ENCODE measurements at regions not wholly inside any gene's neighbourhood (a gene's known extent, or its start where the extent isn't known, plus 50 kb on each side); places are given as distances from the start of the nearest gene placed in this dataset.

DNA sequence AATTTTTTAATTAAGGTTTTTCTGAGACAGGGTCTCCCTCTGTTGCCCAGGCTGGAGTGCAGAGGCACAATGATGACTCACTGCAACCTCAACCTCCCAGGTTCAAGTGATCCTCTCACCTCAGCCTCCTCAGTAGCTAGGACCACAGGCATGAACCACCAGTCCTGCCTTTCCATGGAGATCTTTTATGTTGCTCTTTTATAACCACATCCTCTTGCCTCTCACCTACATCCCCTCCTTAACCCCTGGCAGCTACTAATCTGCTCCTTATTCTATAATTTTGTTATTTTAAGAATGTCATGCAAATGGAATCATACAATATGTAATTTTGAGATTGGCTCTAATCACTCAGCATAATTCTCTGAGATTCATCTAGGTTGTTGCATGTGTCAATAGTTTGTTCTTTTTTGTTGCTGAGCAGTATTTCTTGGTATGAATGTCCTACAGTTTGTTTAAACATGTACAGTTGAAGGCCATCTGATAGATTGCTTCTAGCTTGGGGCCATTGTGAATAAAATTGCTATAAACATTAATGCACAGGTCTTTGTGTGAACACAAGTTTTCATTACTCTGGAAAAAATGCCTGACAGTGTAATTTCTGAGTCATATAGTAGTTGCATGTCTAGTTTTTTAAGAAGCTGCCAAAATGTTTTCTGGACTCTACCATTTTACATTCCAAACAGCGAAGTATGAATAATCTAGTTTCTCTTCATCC is 249.2 kb upstream of the AMIGO2 start:
- TF ChIP-seq, protein P1, sequence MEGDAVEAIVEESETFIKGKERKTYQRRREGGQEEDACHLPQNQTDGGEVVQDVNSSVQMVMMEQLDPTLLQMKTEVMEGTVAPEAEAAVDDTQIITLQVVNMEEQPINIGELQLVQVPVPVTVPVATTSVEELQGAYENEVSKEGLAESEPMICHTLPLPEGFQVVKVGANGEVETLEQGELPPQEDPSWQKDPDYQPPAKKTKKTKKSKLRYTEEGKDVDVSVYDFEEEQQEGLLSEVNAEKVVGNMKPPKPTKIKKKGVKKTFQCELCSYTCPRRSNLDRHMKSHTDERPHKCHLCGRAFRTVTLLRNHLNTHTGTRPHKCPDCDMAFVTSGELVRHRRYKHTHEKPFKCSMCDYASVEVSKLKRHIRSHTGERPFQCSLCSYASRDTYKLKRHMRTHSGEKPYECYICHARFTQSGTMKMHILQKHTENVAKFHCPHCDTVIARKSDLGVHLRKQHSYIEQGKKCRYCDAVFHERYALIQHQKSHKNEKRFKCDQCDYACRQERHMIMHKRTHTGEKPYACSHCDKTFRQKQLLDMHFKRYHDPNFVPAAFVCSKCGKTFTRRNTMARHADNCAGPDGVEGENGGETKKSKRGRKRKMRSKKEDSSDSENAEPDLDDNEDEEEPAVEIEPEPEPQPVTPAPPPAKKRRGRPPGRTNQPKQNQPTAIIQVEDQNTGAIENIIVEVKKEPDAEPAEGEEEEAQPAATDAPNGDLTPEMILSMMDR (IDR thresholded peaks at IDR 0.05; ENCODE audit: insufficient read depth, low read length, missing control alignments) = no peak
- no peak overlapping the region for H3K4me3 ChIP-seq (ENCODE audit: low read depth, low read length)
- POLR2A ChIA-PET = no interaction called here
- DNase-seq (ENCODE audit: low read depth, low spot score) = peak; percentile 41
- CTCF ChIA-PET = no interaction called here

DNA sequence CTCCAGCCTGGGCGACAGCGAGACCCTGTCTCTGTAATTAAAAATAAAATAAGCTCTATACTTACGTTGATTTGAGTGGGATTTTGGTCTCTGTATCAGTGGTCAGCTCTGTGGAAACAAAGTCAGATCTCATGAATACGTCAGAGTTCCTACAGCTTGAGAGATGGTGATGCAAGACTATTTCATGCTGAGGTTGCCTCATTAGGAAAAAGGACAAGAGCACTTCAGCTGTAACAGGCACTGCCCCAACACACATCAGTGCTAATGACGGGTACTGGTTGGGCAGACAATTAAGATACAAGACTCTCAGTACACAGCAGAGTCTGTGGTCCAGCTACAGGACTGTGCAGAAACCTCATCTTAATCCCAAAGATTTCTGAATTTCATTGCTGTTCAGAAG is 246.4 kb upstream of the AMIGO2 start:
- no peak overlapping the region for H3K4me3 ChIP-seq (ENCODE audit: low read depth, low read length)
- ChIA-PET CTCF (interaction anchor here (2.9 kb wide), 1 partner anchor 19 kb away, joined by 9 read pairs; no protein-coding TSS in a partner anchor), POLR2A (no interaction called here)
- DNase-seq (ENCODE audit: low read depth, low spot score) = no peak
- TF ChIP-seq, protein P1 (IDR thresholded peaks at IDR 0.05; ENCODE audit: insufficient read depth, low read length, missing control alignments) = no peak

DNA sequence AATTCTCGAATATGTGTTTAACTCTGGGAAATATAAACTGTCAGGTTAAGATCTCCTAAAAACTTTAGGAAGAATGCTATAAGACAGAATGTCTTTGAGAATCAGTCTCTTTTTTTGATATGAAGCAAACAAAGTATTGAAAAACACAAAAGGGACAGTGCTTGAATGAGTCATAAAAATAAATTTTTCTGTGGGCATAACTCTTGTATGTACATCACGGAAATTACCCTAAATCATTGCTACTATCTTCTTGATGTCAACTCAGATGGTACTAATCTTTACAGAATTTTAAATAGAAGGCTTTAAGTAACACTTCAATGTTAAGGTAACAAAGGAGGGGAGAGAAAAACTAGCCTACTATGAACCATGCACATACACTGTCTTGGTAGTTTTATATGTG is 244.0 kb upstream of the AMIGO2 start:
- ChIA-PET CTCF (no interaction called here), POLR2A (no interaction called here)
- H3K4me3 ChIP-seq (ENCODE audit: low read depth, low read length) = no peak overlapping the region
- TF ChIP-seq, protein P1 (IDR thresholded peaks at IDR 0.05; ENCODE audit: insufficient read depth, low read length, missing control alignments) = no peak
- no peak for DNase-seq (ENCODE audit: low read depth, low spot score)

DNA sequence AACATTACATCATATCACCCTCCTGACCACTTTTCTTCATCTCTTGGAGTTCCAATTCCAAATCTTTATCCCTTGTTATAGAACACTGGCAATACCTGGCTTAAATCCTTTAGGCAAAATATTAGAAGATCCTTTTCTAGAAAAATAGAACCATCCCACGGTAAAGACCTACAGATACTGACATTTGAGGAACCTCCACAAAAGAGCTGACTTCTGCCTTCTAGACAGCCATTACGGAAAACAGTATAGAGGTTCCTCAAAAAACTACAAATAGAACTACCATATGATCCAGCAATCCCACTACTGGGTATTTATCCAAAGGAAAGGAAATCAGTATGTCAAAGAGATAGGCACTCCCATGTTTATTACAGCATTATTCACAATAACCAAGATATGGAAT is 241.7 kb upstream of the AMIGO2 start:
- no peak for DNase-seq (ENCODE audit: low read depth, low spot score)
- ChIA-PET POLR2A (no interaction called here), CTCF (no interaction called here)
- H3K4me3 ChIP-seq (ENCODE audit: low read depth, low read length) = no peak overlapping the region
- TF ChIP-seq, protein P1 (IDR thresholded peaks at IDR 0.05; ENCODE audit: insufficient read depth, low read length, missing control alignments) = no peak

DNA sequence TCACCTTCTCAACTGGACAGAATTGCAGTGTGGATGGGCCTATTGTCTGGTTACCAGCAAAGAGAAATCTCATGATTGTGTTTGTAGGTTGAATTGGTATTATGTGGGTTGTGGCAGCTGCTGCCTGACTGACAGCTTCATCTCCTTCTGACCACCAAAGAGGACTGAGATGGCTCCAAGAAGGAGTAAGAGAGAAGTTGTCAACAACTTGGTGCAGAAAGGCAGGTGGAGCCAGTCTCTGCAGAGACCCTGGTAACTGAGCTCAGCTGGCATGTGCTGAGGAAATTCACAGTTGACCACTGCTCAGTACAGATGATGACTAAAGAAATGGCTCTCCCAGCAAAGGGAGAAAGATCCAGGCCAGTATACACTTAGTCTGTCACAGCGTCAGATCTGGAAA is 240.0 kb upstream of the AMIGO2 start:
- ChIA-PET CTCF (interaction anchor here (0.8 kb wide), 1 partner anchor 12 kb away, joined by 4 read pairs; no protein-coding TSS in a partner anchor), POLR2A (no interaction called here)
- TF ChIP-seq, protein P1 (IDR thresholded peaks at IDR 0.05; ENCODE audit: insufficient read depth, low read length, missing control alignments) = no peak
- no peak for DNase-seq (ENCODE audit: low read depth, low spot score)
- H3K4me3 ChIP-seq (ENCODE audit: low read depth, low read length) = no peak overlapping the region

DNA sequence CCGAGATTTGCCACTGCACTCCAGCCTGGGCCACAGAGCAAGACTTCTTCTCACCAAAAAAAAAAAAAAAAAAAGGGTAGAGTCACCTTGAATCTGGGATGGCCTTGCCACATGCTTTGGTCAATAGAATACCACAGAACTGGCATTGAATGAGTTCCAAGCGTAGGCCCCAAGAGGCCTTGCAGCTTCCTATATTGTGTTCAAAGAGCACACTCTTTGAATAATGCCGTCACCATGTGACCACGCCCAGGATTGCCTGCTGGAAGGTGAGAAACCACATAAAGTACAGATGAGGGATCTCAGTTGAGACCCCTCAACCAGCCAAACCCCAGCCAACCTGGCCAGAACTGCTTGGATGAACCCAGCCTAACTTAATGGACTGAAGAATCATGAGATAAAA is 239.2 kb upstream of the AMIGO2 start:
- TF ChIP-seq, protein P1 (IDR thresholded peaks at IDR 0.05; ENCODE audit: insufficient read depth, low read length, missing control alignments) = no peak
- no peak overlapping the region for H3K4me3 ChIP-seq (ENCODE audit: low read depth, low read length)
- no peak for DNase-seq (ENCODE audit: low read depth, low spot score)
- CTCF ChIA-PET = no interaction called here
- POLR2A ChIA-PET = no interaction called here
